ENCODE measurements at regions not wholly inside any gene's neighbourhood (a gene's known extent, or its start where the extent isn't known, plus 50 kb on each side); places are given as distances from the start of the nearest gene placed in this dataset.

DNA sequence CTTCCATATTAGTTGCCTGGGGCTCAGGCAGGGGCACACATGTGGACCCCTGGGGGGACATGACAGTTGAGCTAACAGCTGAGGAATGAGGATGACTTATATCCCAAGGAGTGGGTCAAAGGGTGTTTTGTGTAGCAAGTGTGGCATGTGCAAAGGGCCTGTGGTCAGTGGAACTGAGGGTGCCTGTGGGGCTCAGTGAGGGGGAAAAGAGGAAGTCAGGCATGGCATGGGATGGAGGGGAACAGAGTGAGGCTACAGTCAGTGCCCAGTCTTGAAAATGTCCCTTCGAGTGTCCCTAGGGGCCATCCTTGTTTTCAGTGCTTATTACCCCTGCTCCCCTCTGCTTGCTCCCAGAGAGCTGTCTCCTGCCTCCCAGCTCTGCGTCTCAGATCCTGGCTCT is 64.3 kb upstream of the CD99 start:
- DNase-seq (no peak), ATAC-seq (replicated peaks) (no peak)
- Mint-ChIP-seq H3K4me3 (no peak overlapping the region), H3K36me3 (ENCODE audit: insufficient read depth) (peaks cover 77% of the 10 kb centered on the region), H3K27me3 (no peaks in the 10 kb centered on the region), H3K27ac (peak overlapping the region in 1 of 2 donors; percentile 99), H3K4me1 (ENCODE audit: low read depth in 2 of 2) (peaks cover 27 to 34% of the 10 kb centered on the region in 2 donors), H3K9me3 (peaks cover 17 to 24% of the 10 kb centered on the region in 2 donors)

DNA sequence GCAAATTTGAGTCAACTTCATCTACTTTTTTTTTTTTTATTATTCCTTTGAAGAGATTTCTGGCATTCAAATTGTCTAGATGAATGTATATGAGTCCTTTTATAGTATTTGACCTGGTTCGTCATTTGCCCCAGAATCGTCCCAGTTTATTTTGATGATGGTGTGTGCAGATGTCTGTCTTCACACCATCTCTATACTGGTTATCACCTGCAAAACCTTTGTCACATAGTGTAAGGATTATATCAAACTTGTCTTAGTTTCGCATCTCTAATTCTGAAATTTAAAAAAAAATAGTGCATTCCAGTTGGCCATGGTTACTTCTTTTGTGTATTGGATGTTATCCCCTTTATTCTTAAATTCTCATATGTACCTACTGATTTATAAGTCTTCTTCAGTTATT is 70.5 kb upstream of the CD99 start:
- H3K9me3 Mint-ChIP-seq, result no peaks in the 10 kb centered on the region

DNA sequence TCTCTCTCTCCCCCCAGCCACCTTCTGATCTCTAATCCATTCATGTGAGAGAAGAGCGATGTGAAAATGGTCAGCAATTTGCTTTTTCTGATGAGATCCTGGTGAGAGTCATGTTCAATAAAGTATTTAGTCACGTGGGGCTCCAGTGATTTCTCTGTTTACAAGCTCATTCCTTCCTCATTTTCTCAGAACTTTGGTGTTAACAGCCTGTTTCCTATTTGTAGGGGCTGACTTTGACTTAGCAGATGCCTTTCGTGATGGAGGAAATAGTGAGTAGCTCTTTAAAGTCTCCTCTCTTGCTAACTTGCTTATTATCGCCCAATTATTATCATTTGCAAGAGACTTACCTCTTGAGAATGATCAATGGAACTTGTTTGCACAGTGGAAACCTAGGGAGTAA is 72.6 kb upstream of the CD99 start:
- H3K4me3 Mint-ChIP-seq, result no peak overlapping the region
- no peaks in the 10 kb centered on the region for H3K9me3 Mint-ChIP-seq
- DNase-seq (no peak), ATAC-seq (replicated peaks) (no peak)
- H3K27ac Mint-ChIP-seq, result no peak overlapping the region
- peaks cover 52% of the 10 kb centered on the region for H3K36me3 Mint-ChIP-seq (ENCODE audit: insufficient read depth)
- no peaks in the 10 kb centered on the region for H3K27me3 Mint-ChIP-seq
- H3K4me1 Mint-ChIP-seq (ENCODE audit: low read depth in 2 of 2), result peaks cover 4 to 14% of the 10 kb centered on the region in 2 donors

More for the DNA sequence above, 70.5 kb upstream of the CD99 start:
- peaks cover 55% of the 10 kb centered on the region for H3K36me3 Mint-ChIP-seq (ENCODE audit: insufficient read depth)
- ATAC-seq (replicated peaks) (peak; percentile 66), DNase-seq (no peak)
- H3K27me3 Mint-ChIP-seq, result no peaks in the 10 kb centered on the region
- no peak overlapping the region for H3K27ac Mint-ChIP-seq
- peaks cover 4 to 7% of the 10 kb centered on the region in 2 donors for H3K4me1 Mint-ChIP-seq (ENCODE audit: low read depth in 2 of 2)
- H3K4me3 Mint-ChIP-seq, result no peak overlapping the region

DNA sequence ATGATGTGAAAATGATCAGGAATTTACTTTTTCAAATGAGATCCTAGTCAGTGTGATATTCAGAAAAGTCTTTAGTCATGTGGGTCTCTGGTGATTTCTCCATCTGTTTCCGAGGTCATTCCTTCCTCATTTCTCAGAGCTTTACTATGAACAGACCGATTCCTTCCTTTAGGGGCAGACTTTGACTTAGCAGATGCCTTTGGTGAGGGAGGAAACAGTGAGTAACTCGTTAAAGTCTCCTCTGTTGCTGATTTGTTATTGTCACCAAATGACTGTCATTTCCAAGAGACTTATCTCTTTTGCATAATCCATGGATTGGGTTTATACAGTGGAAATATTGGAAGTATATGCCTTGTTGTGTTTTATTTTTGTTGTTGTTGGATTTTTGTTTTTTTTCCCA is 76.2 kb upstream of the CD99 start:
- DNase-seq (no peak), ATAC-seq (replicated peaks) (peak; percentile 32)
- H3K4me1 Mint-ChIP-seq (ENCODE audit: low read depth in 2 of 2), result peaks cover 14 to 31% of the 10 kb centered on the region in 2 donors
- H3K27ac Mint-ChIP-seq, result no peak overlapping the region
- no peaks in the 10 kb centered on the region for H3K27me3 Mint-ChIP-seq
- H3K4me3 Mint-ChIP-seq, result no peak overlapping the region
- peaks cover 56% of the 10 kb centered on the region for H3K36me3 Mint-ChIP-seq (ENCODE audit: insufficient read depth)
- H3K9me3 Mint-ChIP-seq, result no peaks in the 10 kb centered on the region

DNA sequence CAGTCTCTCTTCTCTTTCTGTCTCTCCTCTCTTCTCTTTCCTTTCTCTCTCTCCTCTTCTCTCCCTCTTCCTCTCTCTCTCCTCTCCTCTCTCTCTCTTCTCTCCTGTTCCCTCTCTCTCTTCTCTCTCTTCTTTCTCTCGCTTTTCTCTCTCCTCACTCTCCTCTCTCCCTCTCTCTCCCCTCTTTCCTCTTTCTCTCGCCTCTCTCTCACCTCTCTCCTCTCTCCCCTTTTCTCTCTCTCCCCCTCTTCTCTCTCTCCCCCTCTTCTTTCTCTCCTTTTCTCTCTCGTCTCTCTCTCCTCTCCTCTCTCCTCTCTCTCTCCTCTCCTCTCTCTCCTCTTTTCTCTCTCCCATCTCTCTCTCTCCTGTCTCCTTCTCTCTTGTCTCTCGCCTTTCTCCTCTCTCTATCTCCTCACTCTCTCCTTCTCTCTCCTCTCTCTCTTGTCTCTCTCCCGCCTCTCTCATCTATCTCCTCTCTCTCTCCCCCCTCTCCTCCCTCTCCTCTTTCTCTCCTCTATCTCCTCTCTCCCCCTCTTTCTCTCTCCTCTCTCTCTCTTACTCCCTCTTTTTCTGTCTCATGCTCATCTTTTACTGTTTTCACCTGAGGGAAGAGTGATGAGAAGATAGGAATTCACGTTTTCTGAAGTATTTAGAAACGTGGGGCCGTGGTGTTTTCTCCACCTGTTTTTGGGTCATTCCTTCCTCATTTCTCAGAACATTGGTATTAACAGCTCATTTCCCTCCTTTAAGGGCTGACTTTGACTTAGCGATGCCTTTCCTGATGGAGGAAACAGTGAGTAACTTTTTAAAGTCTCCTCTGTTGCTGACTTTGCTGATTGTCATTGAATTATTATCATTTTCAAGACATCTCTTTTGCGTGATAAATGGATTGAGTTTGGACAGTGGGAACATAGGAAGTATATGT is 80.6 kb upstream of the CD99 start:
- no peak for DNase-seq
- H3K36me3 Mint-ChIP-seq (ENCODE audit: insufficient read depth), result peaks cover 40% of the 10 kb centered on the region
- peak overlapping the region; percentile 6 to 94 for H3K27ac Mint-ChIP-seq
- no peaks in the 10 kb centered on the region for H3K9me3 Mint-ChIP-seq
- no peak for ATAC-seq (replicated peaks)
- H3K4me1 Mint-ChIP-seq (ENCODE audit: low read depth in 2 of 2), result peaks cover 20 to 49% of the 10 kb centered on the region in 2 donors
- no peaks in the 10 kb centered on the region for H3K27me3 Mint-ChIP-seq
- H3K4me3 Mint-ChIP-seq, result peak overlapping the region; percentile 63 to 98

DNA sequence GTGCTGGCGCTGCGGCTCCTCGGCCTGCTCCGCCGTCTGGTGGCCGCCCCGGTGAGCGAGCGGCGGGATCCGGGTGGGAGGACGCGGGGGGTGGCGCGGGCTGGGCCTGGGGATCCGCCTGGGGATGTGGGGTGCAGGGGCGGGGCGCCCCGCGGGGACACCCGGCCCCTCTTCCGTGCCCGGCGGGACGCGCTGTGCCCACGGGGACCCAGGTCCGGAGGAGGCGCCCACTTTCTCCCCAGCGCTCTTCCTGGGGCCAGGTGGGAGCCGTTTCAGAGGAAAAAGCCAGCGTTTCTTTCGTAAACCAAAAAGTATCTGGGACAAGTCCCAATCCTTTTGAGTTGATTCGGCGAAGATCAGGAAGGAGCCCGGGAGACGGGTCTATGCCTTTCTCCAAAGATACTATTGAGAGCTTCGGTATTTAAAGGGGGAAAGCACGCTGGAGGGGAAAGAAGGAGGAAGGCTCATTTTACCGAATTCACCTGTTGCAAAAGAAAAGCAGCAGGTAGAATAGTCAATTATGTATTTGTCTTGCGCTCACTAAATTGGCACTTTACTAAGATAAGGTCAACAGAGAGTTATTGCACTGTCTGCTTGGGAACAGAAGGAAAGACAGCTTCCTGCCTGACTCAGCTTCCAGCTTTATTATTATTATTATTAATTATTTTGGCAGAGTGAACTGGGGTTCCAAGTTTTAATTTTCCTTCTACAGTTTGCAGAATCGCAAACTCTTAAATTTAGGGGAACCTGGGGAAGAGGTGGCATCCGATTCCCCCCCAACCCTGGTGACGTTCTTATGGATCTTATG is 81.5 kb upstream of the CD99 start:
- peaks cover 25 to 45% of the 10 kb centered on the region in 2 donors for H3K4me1 Mint-ChIP-seq (ENCODE audit: low read depth in 2 of 2)
- no peaks in the 10 kb centered on the region for H3K27me3 Mint-ChIP-seq
- H3K27ac Mint-ChIP-seq, result peak overlapping the region; percentile 6 to 94
- no peaks in the 10 kb centered on the region for H3K9me3 Mint-ChIP-seq
- H3K36me3 Mint-ChIP-seq (ENCODE audit: insufficient read depth), result peaks cover 36% of the 10 kb centered on the region
- no peak for ATAC-seq (replicated peaks)
- H3K4me3 Mint-ChIP-seq, result peak overlapping the region; percentile 63 to 98
- no peak for DNase-seq

DNA sequence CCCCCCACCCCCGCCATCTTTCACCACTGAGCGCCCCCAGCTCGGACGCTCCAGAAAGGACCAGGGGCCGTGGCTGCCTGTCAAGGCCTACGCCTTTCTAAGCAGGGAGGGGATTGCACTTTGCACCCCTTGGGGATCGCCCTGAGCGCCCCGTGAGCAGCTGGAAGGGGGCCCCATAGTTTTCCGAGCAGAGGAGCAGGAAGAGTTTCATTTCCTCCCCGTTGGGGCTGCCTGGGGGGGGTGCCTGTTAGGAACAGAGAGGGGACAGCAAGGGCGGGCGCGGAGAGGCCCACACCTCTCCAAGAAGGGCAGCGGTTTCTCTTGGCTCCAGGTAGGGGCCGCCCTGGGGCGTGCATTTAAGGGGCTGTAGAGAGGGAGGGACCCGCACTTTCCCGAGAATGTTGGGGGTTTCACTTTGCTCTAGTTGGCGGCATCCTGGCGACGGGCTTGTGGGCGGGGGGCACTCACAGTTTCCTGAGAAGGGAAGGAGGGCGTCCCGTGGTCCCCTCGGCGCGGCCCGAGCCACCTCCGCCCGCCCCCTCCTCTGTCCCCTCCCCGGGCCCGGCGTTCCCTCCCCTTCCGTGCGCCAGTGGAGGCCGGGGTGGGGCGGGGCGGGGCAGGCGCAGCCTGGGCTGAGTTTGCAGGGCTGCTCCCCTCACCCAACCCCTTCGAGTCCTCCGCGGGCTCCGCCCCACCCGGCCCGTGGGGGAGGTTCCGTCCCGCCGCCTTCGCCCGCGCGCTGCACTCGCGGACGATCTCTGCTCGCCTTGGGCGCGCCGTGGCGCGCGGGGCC is 82.3 kb upstream of the CD99 start:
- peak; percentile 91 for ATAC-seq (replicated peaks)
- Mint-ChIP-seq H3K4me1 (ENCODE audit: low read depth in 2 of 2) (peaks cover 27 to 51% of the 10 kb centered on the region in 2 donors), H3K36me3 (ENCODE audit: insufficient read depth) (peaks cover 29% of the 10 kb centered on the region), H3K4me3 (peak overlapping the region; percentile 97 to 98), H3K27ac (peak overlapping the region; percentile 16 to 90), H3K9me3 (no peaks in the 10 kb centered on the region), H3K27me3 (no peaks in the 10 kb centered on the region)
- DNase-seq, result peak; percentile 82 to 85 (median 83)

DNA sequence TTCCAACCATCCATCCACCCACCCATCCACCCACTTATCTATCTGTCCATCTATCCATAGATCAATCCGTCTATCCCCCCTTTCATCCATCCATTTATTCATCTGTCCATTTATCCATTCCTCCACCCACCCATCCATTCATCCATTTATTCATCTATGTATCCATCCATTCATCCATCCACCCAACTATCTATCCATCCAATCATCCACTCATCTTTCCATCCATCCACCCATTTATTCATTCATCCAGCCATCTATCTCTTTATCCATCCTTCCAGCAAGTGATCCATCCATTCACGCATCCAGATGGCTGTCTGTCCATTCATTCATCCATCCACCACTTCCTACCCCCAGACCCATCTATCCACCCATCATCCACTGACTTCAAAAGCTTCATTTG is 84.0 kb upstream of the CD99 start:
- DNase-seq, result no peak
- ATAC-seq (replicated peaks), result no peak
- Mint-ChIP-seq H3K27me3 (no peaks in the 10 kb centered on the region), H3K4me1 (ENCODE audit: low read depth in 2 of 2) (peaks cover 27 to 44% of the 10 kb centered on the region in 2 donors), H3K9me3 (no peaks in the 10 kb centered on the region), H3K4me3 (peak overlapping the region; percentile 1 to 98), H3K27ac (peak overlapping the region in 1 of 2 donors; percentile 16), H3K36me3 (ENCODE audit: insufficient read depth) (peaks cover 22% of the 10 kb centered on the region)

DNA sequence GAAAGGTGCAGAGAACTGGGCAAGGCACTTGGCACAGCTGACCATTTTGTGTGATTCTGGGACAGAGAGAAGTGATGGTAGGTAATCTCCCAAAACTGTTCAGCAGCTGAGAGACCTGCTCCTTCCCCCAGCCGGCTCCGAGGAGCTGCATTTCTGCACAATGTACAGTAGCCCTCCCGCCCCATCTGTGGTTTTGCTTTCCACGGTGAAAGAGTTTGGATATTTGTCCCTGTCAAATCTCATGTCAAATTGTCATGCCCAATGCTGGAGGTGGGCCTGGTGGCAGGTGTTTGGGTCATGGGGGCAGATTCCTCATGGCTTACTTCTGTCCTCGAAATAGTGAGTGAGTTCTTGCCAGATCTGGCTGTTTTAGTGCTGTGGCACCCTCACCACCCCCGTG is 90.5 kb upstream of the CD99 start:
- ATAC-seq (replicated peaks), result no peak
- Mint-ChIP-seq H3K4me1 (ENCODE audit: low read depth in 2 of 2) (peaks cover 9 to 11% of the 10 kb centered on the region in 2 donors), H3K27me3 (no peaks in the 10 kb centered on the region), H3K4me3 (no peak overlapping the region), H3K9me3 (no peaks in the 10 kb centered on the region), H3K36me3 (ENCODE audit: insufficient read depth) (peaks cover 13% of the 10 kb centered on the region), H3K27ac (peak overlapping the region; percentile 57 to 68)
- no peak for DNase-seq

DNA sequence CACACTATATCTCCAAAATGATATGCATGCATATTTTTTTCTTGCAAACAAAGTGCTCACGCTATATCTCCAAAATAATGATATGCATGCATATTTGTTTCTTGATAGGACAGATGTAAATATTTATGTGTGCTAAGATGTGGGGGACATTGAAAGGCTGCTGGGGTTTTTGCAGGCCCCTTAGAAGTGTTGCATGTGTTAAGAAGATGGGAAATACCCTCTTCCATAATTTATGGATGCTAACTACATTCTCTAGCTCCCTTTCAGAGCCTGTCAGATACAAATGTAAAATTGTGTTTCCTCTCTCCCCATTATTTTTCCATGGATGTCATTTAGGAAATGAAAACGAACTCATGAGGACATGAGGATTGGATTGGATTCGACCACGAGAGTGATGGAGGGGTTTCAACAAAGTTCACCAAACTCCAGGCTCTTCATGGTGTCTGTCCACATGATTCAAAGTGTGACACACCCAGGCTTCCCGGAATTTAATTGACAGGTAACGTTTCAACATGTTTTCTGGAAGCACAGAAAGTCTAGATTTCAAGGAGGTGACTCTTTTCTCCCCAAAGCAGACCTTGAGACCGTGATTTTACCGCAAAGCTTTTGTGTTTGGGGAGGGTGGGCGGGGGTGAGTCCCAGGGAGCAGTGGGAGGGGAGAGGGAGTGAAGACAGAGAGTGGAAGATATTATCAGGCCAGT is 94.4 kb upstream of the CD99 start:
- H3K4me3 Mint-ChIP-seq, result no peak overlapping the region
- peak overlapping the region; percentile 26 to 47 for H3K27ac Mint-ChIP-seq
- peaks cover 11 to 16% of the 10 kb centered on the region in 2 donors for H3K4me1 Mint-ChIP-seq (ENCODE audit: low read depth in 2 of 2)
- H3K9me3 Mint-ChIP-seq, result no peaks in the 10 kb centered on the region
- DNase-seq (no peak), ATAC-seq (replicated peaks) (no peak)
- H3K27me3 Mint-ChIP-seq, result no peaks in the 10 kb centered on the region
- H3K36me3 Mint-ChIP-seq (ENCODE audit: insufficient read depth), result peaks cover 14% of the 10 kb centered on the region

DNA sequence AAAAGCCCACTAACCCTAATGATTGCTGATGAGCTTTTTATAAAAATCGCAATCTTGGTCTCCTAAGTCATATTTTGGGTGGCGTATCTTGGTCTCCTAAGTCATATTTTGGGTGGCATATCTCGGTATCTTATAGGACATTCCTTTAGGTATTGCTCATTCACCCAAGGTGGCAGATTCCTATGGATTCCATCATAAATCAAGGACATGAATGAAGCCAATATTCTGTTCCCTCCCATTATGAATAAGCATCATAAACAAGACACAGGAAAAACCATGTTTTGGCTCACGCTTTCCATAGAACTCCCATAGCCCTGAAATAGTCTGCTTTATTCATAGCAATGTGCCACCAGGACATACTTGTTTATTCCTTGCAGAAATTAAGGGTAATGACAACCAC is 95.0 kb upstream of the CD99 start:
- H3K27me3 Mint-ChIP-seq, result no peaks in the 10 kb centered on the region
- no peak for DNase-seq
- no peak overlapping the region for H3K27ac Mint-ChIP-seq

DNA sequence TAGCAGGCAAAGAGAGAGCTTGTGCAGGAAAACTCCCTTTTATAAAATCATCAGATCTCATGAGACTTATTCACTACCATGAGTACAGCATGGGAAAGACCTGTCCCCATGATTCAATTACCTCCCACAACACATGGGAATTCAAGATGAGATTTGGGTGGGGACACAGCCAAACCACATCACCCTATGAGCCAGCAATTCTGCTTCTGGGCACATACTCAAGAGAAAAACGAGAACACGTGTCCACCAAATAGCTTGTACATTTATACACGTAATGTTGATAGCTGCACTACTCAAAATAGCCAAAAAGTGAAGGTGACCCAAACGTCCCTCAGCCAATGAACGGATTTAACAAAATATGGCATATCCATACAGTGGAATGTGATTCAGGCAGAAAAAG is 94.5 kb upstream of the DHRSX start:
- no peak for DNase-seq
- H3K27me3 Mint-ChIP-seq, result no peaks in the 10 kb centered on the region
- no peak for ATAC-seq (replicated peaks)
- peak overlapping the region in 1 of 2 donors; percentile 15 for H3K27ac Mint-ChIP-seq
- H3K36me3 Mint-ChIP-seq (ENCODE audit: insufficient read depth), result peaks cover 10% of the 10 kb centered on the region
- peaks cover 9 to 16% of the 10 kb centered on the region in 2 donors for H3K4me1 Mint-ChIP-seq (ENCODE audit: low read depth in 2 of 2)
- no peaks in the 10 kb centered on the region for H3K9me3 Mint-ChIP-seq
- H3K4me3 Mint-ChIP-seq, result no peak overlapping the region

More for the DNA sequence above, 95.0 kb upstream of the CD99 start:
- no peak for ATAC-seq (replicated peaks)
- peaks cover 14% of the 10 kb centered on the region for H3K36me3 Mint-ChIP-seq (ENCODE audit: insufficient read depth)
- peaks cover 11 to 16% of the 10 kb centered on the region in 2 donors for H3K4me1 Mint-ChIP-seq (ENCODE audit: low read depth in 2 of 2)
- H3K4me3 Mint-ChIP-seq, result no peak overlapping the region
- no peaks in the 10 kb centered on the region for H3K9me3 Mint-ChIP-seq
